Naive thymus-derived CD8-positive, alpha-beta T cell (primary cell): ENCODE measurements at regions not wholly inside any gene's neighbourhood (a gene's known extent, or its start where the extent isn't known, plus 50 kb on each side); places are given as distances from the start of the nearest gene placed in this dataset.

Experiments used
- ATAC-seq, 2 donors: fragments of 150-1000 bp; cut with Tn5 transposase in 1 of 2; sonication (Bioruptor Pico), chemical (Tn5 transposase) in 1 of 2; 1 replicate in 1 of 2; 2 replicates in 1 of 2; pipeline ENCODE4 v1.10.0; 2021; ENCODE audit warnings: mild to moderate bottlenecking in 2 of 2, moderate library complexity in 2 of 2
- POLR2A ChIA-PET: fragments of 350-600 bp; sonication (Branson Sonifier 250); formaldehyde crosslinking; loops from one replicate; lab custom pipeline; 2021; ENCODE audit warnings: antibody characterized with exemption; lab: Charles Lee
- DNase-seq, 10 donors: peaks; one replicate each; pipeline versions ENCODE4 v3.0.0 to v3.0.0-alpha.2; 2020 to 2022
- H3K27ac Mint-ChIP-seq, 10 donors: one replicate each; pipeline ENCODE4 v1.8.0; 2020 to 2022; ENCODE audit warnings: mild to moderate bottlenecking in 10 of 10, mixed read lengths in 10 of 10, moderate library complexity in 4 of 10, inconsistent platforms in 1 of 10
- H3K27me3 Mint-ChIP-seq, 5 donors: one replicate each; pipeline ENCODE4 v1.8.0; 2021 to 2022; ENCODE audit warnings: mixed read lengths in 5 of 5
- H3K36me3 Mint-ChIP-seq, 3 donors: one replicate each; pipeline ENCODE4 v1.8.0; 2020 to 2022; ENCODE audit warnings: mixed read lengths in 3 of 3, mild to moderate bottlenecking in 2 of 3, inconsistent platforms in 1 of 3
- H3K4me1 Mint-ChIP-seq, 4 donors: one replicate each; pipeline ENCODE4 v1.8.0; 2021 to 2022; ENCODE audit warnings: mixed read lengths in 4 of 4
- H3K4me3 Mint-ChIP-seq, 10 donors: one replicate each; pipeline ENCODE4 v1.8.0; 2020 to 2022; ENCODE audit warnings: mild to moderate bottlenecking in 10 of 10, mixed read lengths in 10 of 10, moderate library complexity in 6 of 10, inconsistent platforms in 1 of 10
- H3K9me3 Mint-ChIP-seq, 9 donors: one replicate each; pipeline ENCODE4 v1.8.0; 2020 to 2022; ENCODE audit warnings: mixed read lengths in 9 of 9, mild to moderate bottlenecking in 3 of 9, inconsistent platforms in 1 of 9, moderate library complexity in 1 of 9

GRCh38 chr2:144675331-144675730, 155.4 kb upstream of the ZEB2 start:
- POLR2A ChIA-PET, result no interaction called here
- Mint-ChIP-seq H3K36me3 (no peaks in the 10 kb centered on the region), H3K4me1 (peaks cover 0 to 13% (median 0%) of the 10 kb centered on the region in 4 donors), H3K9me3 (no peaks in the 10 kb centered on the region), H3K27me3 (no peaks in the 10 kb centered on the region), H3K27ac (no peak overlapping the region), H3K4me3 (no peak overlapping the region)
- no peak for DNase-seq
- ATAC-seq, result no peak

DNA sequence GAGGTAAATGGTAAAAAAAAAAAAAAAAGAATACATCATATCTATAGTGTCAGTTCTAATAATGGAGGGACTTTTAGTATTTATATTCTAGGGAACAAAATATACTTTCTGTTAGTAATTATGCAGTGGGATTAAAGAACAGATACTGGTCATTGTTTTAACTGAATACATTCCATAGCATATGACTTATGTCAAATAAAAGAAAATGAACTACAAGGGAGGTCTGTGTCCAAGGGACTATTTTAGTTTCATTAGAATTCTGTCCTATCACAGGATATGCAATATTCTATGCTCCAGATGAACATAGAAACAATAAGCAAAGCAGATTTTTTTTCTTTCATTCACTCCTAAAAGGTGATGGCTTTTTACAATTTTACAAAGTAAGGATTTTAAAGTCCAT, 154.2 kb upstream of the ZEB2 start:
- Mint-ChIP-seq H3K4me3 (no peak overlapping the region), H3K27ac (no peak overlapping the region), H3K36me3 (no peaks in the 10 kb centered on the region), H3K4me1 (peaks cover 0 to 18% (median 0%) of the 10 kb centered on the region in 4 donors), H3K27me3 (peaks cover 0 to 3% (median 2%) of the 10 kb centered on the region in 5 donors), H3K9me3 (no peaks in the 10 kb centered on the region)
- POLR2A ChIA-PET, result no interaction called here
- DNase-seq (no peak), ATAC-seq (no peak)

GRCh38 chr2:144673456-144673855, 153.5 kb upstream of the ZEB2 start:
- POLR2A ChIA-PET, result interaction anchor here (1.0 kb wide), 1 partner anchor 28 kb away, joined by 3 read pairs; no protein-coding TSS in a partner anchor
- Mint-ChIP-seq H3K4me1 (peaks cover 0 to 15% (median 0%) of the 10 kb centered on the region in 4 donors), H3K4me3 (no peak overlapping the region), H3K36me3 (no peaks in the 10 kb centered on the region), H3K27ac (no peak overlapping the region), H3K9me3 (no peaks in the 10 kb centered on the region), H3K27me3 (peaks cover 0 to 3% (median 2%) of the 10 kb centered on the region in 5 donors)
- DNase-seq (no peak), ATAC-seq (no peak)

DNA sequence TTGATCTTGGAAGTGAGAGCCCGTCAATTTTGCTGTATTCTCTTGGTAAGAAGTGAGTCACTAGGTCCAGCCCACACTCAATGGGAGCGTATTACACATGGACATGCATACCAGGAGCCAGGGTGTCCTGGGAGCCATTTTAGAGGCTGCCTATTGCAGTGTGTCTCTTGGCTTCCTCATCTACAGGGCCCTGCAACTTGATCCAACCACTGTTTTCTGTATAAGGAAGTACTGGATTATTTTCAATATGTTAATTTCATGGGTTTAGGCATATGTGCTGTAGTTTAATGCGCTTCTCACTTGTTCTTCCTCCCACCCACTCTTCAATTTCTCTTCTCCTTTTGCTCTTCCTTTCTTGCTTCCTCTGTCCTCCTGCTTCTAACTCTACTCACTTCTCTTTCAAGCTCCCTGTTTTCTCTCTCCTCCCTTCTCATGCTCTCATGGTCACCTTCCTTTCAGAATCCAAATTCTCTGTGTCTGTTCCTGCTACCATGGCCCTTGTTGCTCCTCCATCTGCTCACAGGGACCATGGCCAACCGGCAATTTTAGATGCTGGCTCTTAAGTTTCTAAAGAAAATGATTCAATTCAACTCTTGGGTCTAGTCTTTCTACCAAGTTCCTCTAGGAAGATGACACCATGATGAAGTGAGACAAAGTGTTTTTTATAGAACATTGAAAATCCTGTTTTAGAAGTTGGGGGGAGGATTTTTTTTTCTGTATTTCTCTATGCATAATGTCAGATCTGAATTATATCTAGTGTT, 152.0 kb upstream of the ZEB2 start:
- Mint-ChIP-seq H3K4me3 (no peak overlapping the region), H3K36me3 (no peaks in the 10 kb centered on the region), H3K4me1 (peaks cover 0 to 12% (median 0%) of the 10 kb centered on the region in 4 donors), H3K27me3 (peaks cover 0 to 3% (median 2%) of the 10 kb centered on the region in 5 donors), H3K27ac (no peak overlapping the region), H3K9me3 (no peaks in the 10 kb centered on the region)
- no peak for ATAC-seq
- POLR2A ChIA-PET, result no interaction called here
- DNase-seq, result no peak

- DNase-seq (no peak), ATAC-seq (no peak)
- Mint-ChIP-seq H3K27ac (no peak overlapping the region), H3K9me3 (no peaks in the 10 kb centered on the region), H3K4me1 (peaks cover 0 to 15% (median 0%) of the 10 kb centered on the region in 4 donors), H3K27me3 (peaks cover 0 to 7% (median 2%) of the 10 kb centered on the region in 5 donors), H3K36me3 (no peaks in the 10 kb centered on the region), H3K4me3 (no peak overlapping the region)
- POLR2A ChIA-PET, result no interaction called here
Observed at GRCh38 chr2:144670738-144671137, 150.8 kb upstream of the ZEB2 start.

DNA sequence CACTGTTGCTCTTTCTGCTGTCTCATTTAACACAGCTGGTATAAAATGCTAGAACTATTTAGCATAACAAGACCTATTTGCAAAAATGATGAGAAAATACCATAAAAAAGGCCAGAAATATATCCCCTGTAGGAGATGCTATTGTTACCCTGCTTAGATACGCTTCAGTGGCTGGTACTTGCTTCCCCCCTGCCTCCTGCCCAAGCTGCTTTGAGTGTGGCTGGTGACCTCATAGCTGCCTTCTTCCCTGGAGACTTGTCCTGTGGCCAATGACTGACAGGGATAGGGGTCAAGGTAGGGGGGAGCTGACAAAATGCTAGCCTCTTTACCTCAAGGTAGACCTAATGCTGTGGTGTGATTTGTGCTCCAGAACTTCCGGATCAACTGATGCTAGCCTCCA, 150.2 kb upstream of the ZEB2 start:
- POLR2A ChIA-PET, result no interaction called here
- Mint-ChIP-seq H3K36me3 (no peaks in the 10 kb centered on the region), H3K4me3 (no peak overlapping the region), H3K27ac (no peak overlapping the region), H3K4me1 (peaks cover 0 to 15% (median 0%) of the 10 kb centered on the region in 4 donors), H3K27me3 (peaks cover 0 to 7% (median 2%) of the 10 kb centered on the region in 5 donors), H3K9me3 (no peaks in the 10 kb centered on the region)
- DNase-seq, result no peak
- ATAC-seq, result no peak

GRCh38 chr2:144669196-144669987, 149.5 kb upstream of the ZEB2 start:
- H3K4me1 Mint-ChIP-seq, result peaks cover 0 to 15% (median 0%) of the 10 kb centered on the region in 4 donors
- no peak overlapping the region for H3K27ac Mint-ChIP-seq
- H3K27me3 Mint-ChIP-seq, result peaks cover 0 to 7% (median 2%) of the 10 kb centered on the region in 5 donors
- no peak for DNase-seq
- no peak overlapping the region for H3K4me3 Mint-ChIP-seq
- H3K36me3 Mint-ChIP-seq, result no peaks in the 10 kb centered on the region
- no peaks in the 10 kb centered on the region for H3K9me3 Mint-ChIP-seq
- POLR2A ChIA-PET, result no interaction called here
- ATAC-seq, result no peak

GRCh38 chr2:144668493-144669110, 148.7 kb upstream of the ZEB2 start:
- Mint-ChIP-seq H3K4me3 (no peak overlapping the region), H3K9me3 (no peaks in the 10 kb centered on the region), H3K27ac (no peak overlapping the region), H3K27me3 (peaks cover 0 to 11% (median 2%) of the 10 kb centered on the region in 5 donors), H3K4me1 (peaks cover 0 to 18% (median 0%) of the 10 kb centered on the region in 4 donors), H3K36me3 (no peaks in the 10 kb centered on the region)
- DNase-seq (no peak), ATAC-seq (no peak)
- POLR2A ChIA-PET, result no interaction called here

- Mint-ChIP-seq H3K9me3 (no peaks in the 10 kb centered on the region), H3K27ac (no peak overlapping the region), H3K4me3 (no peak overlapping the region), H3K4me1 (peaks cover 0 to 17% (median 0%) of the 10 kb centered on the region in 4 donors), H3K36me3 (no peaks in the 10 kb centered on the region), H3K27me3 (peaks cover 0 to 11% (median 2%) of the 10 kb centered on the region in 5 donors)
- POLR2A ChIA-PET, result no interaction called here
- no peak for ATAC-seq
- no peak for DNase-seq
Observed at GRCh38 chr2:144666032-144666431, 146.1 kb upstream of the ZEB2 start.

DNA sequence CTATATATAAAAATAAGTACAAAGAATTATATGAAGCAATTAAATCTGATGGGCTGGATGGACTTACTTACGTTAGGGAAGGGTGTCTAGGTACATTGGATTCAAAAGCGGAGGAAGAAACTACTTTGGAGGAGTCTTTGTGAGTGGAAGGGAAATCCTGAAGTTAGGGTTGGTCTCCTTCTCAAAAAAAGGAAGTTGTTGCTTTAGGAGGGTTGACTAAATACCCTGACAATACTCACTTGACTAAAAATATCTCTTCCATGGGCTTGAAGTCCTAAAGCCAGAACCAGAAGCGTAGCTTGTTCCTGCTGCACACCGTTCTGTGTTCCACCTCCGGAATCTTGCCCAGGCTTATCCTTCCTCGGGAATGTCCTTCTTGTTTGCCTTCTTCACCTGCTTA, 143.3 kb upstream of the ZEB2 start:
- Mint-ChIP-seq H3K27ac (peak overlapping the region in 1 of 10 donors; percentile 3), H3K4me3 (no peak overlapping the region), H3K36me3 (no peaks in the 10 kb centered on the region), H3K9me3 (no peaks in the 10 kb centered on the region), H3K4me1 (peaks cover 0 to 25% (median 0%) of the 10 kb centered on the region in 4 donors), H3K27me3 (peaks cover 0 to 8% (median 0%) of the 10 kb centered on the region in 5 donors)
- no peak for DNase-seq
- ATAC-seq, result no peak
- POLR2A ChIA-PET, result no interaction called here

DNA sequence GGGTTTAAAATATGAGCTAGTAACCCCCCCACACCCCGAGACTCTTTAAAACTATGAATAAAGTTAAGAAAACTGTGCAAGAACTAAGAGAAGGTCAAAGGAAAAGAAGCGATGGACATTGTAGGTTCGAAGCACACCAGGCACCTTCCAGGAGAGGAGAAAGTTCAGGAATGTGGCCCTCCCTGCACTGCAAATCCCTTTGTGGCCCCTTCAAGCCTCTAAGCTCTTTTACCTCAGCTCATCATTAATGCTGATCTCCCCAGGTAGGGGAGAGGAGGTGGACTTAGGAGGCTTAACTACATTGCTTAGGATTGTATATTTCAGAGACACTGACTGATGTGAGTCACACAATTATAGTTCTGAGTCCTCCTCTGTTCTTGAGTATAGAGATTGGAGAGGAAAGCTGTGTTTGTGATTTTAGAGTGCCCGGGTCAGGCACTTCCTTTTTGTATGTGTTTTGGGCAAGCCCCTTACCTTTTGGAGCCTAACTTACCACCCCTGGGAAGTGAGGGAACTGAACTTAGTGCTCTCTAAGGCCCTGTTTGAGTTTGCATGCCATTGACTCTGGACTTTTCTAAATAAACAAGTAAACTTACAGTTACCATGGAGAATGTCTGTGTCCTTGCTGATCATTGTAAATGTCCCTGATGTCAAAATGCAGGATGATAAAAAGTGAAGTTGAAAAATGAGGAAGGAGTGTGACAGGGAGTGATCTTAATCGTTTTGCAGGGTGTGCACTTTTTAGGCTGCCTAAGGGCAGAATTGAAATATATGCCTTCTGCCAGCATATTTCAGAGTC, 140.8 kb upstream of the ZEB2 start:
- POLR2A ChIA-PET, result no interaction called here
- Mint-ChIP-seq H3K4me3 (no peak overlapping the region), H3K9me3 (no peaks in the 10 kb centered on the region), H3K4me1 (peaks cover 0 to 22% (median 0%) of the 10 kb centered on the region in 4 donors), H3K36me3 (no peaks in the 10 kb centered on the region), H3K27me3 (peaks cover 0 to 5% (median 0%) of the 10 kb centered on the region in 5 donors), H3K27ac (peak overlapping the region in 1 of 10 donors; percentile 58)
- no peak for ATAC-seq
- no peak for DNase-seq

GRCh38 chr2:144659731-144660275, 139.9 kb upstream of the ZEB2 start:
- Mint-ChIP-seq H3K27ac (peak overlapping the region in 3 of 10 donors; percentile 41 to 89 (median 58)), H3K9me3 (no peaks in the 10 kb centered on the region), H3K4me1 (peaks cover 0 to 22% (median 0%) of the 10 kb centered on the region in 4 donors), H3K27me3 (peaks cover 0 to 5% (median 0%) of the 10 kb centered on the region in 5 donors), H3K36me3 (no peaks in the 10 kb centered on the region), H3K4me3 (peak overlapping the region in 1 of 10 donors; percentile 35)
- DNase-seq (peak in 3 of 10 donors; percentile 7 to 34 (median 31)), ATAC-seq (peak; percentile 27 to 41)
- POLR2A ChIA-PET, result no interaction called here
